Hematopoietic multipotent progenitor cell treated with erythropoietin and hydrocortisone succinate and interleukin-3 and kit ligand, for 17 days (in vitro differentiated cells): ENCODE measurements at regions not wholly inside any gene's neighbourhood (a gene's known extent, or its start where the extent isn't known, plus 50 kb on each side); places are given as distances from the start of the nearest gene placed in this dataset.
"Not testable (repeated sequence)": the region's sequence is repeated elsewhere in the genome, so short reads cannot be mapped to it uniquely, and the experiment has no call there.

Experiments
- DNase-seq: peaks from one replicate; pipeline ENCODE4 v3.0.0-alpha.2; 2015; ENCODE audit warnings: low spot score

GRCh38 chr4:187491286-187491685, 504.3 kb upstream of the ZFP42 start:
- DNase-seq, result no peak

GRCh38 chr4:187491959-187492358, 503.6 kb upstream of the ZFP42 start:
- no peak for DNase-seq

- DNase-seq, result no peak
Observed at GRCh38 chr4:187493661-187494060, 501.9 kb upstream of the ZFP42 start.

GRCh38 chr4:187499956-187500355, 495.6 kb upstream of the ZFP42 start:
- no peak for DNase-seq

- no peak for DNase-seq
Observed at GRCh38 chr4:187500796-187501195, 494.8 kb upstream of the ZFP42 start.

GRCh38 chr4:187501731-187502130, 493.8 kb upstream of the ZFP42 start:
- DNase-seq, result no peak

- DNase-seq, result no peak
Observed at GRCh38 chr4:187504974-187505797, 490.4 kb upstream of the ZFP42 start.

- not testable (repeated sequence) for DNase-seq
Observed at GRCh38 chr4:187505798-187506141, 489.8 kb upstream of the ZFP42 start.

- no peak for DNase-seq
Observed at GRCh38 chr4:187516224-187516623, 479.3 kb upstream of the ZFP42 start.

GRCh38 chr4:187541666-187542065, 453.9 kb upstream of the ZFP42 start:
- DNase-seq, result no peak

- no peak for DNase-seq
Observed at GRCh38 chr4:187544461-187545053, 451.0 kb upstream of the ZFP42 start.

- no peak for DNase-seq
Observed at GRCh38 chr4:187547316-187547715, 448.3 kb upstream of the ZFP42 start.

GRCh38 chr4:187550256-187550950, 445.2 kb upstream of the ZFP42 start:
- DNase-seq, result no peak

GRCh38 chr4:187552781-187553180, 442.8 kb upstream of the ZFP42 start:
- no peak for DNase-seq

- no peak for DNase-seq
Observed at GRCh38 chr4:187555174-187555573, 440.4 kb upstream of the ZFP42 start.

GRCh38 chr4:187558391-187558790, 437.2 kb upstream of the ZFP42 start:
- DNase-seq, result no peak

- DNase-seq, result no peak
Observed at GRCh38 chr4:187562345-187562744, 433.2 kb upstream of the ZFP42 start.

- DNase-seq, result no peak
Observed at GRCh38 chr4:187565416-187565815, 430.2 kb upstream of the ZFP42 start.

GRCh38 chr4:187569871-187570270, 425.7 kb upstream of the ZFP42 start:
- no peak for DNase-seq

GRCh38 chr4:187575706-187576105, 419.9 kb upstream of the ZFP42 start:
- no peak for DNase-seq

- no peak for DNase-seq
Observed at GRCh38 chr4:187576751-187577150, 418.8 kb upstream of the ZFP42 start.

GRCh38 chr4:187577941-187578480, 417.6 kb upstream of the ZFP42 start:
- no peak for DNase-seq

- DNase-seq, result no peak
Observed at GRCh38 chr4:187586892-187587291, 408.7 kb upstream of the ZFP42 start.
